ENCODE measurements at regions not wholly inside any gene's neighbourhood (a gene's known extent, or its start where the extent isn't known, plus 50 kb on each side); places are given as distances from the start of the nearest gene placed in this dataset.

DNA sequence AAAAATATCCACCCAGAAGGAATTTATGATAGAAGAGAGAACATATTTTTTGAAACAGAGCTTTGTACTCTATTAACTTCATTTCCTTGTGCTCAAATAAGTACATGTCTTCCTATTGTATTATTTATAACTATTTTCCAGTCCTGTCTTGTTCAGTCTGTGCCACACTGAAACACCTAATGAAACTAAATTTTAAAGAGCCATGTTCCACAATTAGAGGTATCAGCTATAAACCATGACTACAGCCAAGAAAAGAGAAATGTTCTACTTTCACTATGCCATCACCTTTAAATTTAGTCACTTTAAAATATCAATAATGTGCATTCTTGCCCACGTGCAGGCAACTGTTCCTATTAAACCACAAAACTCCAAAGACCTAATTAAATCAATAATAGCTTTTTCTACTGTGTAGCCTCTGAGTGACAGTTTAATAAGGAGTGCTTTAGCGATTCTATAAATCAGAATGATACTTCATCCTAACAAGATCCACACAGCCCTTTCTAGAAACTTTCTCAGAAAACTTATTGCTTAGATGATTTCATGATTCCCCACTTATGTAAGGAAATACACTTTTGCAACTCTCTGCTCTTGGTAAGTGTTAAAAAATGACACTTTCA is 404.9 kb upstream of the CHRM3 start:
- TF ChIP-seq POLR2AphosphoS5 (IDR thresholded peaks at IDR 0.05; ENCODE audit: low read depth, low read length) (no peak), TAF1 (IDR thresholded peaks at IDR 0.05; ENCODE audit: low read depth, low read length) (no peak), PAX5 (IDR thresholded peaks at IDR 0.05; ENCODE audit: insufficient read depth, low read length, severe bottlenecking) (no peak)

Measured in GM12891 (cell line).